Fibroblast of villous mesenchyme (primary cell): ENCODE measurements at regions not wholly inside any gene's neighbourhood (a gene's known extent, or its start where the extent isn't known, plus 50 kb on each side); places are given as distances from the start of the nearest gene placed in this dataset.

Source experiments
- DNase-seq: peaks from one replicate; pipeline ENCODE4 v3.0.0-alpha.2; 2010; ENCODE audit warnings: low read depth
- H3K4me3 ChIP-seq: 2 replicates; pipeline ENCODE4 v1.5.1; 2011; ENCODE audit warnings: low read depth, mild to moderate bottlenecking, low read length
- CTCF ChIP-seq: IDR thresholded peaks from 2 replicates; pipeline ENCODE4 v1.5.1; 2012; ENCODE audit warnings: low read depth, mild to moderate bottlenecking, low read length; ENCODE audit not compliant: insufficient read depth

- no peak for DNase-seq
- no peak for TF ChIP-seq CTCF
- no peak overlapping the region for H3K4me3 ChIP-seq
Observed at GRCh38 chr10:83921984-83922860, 217.1 kb upstream of the GHITM start.

GRCh38 chr10:83925133-83925532, 214.2 kb upstream of the GHITM start:
- no peak for TF ChIP-seq CTCF
- no peak for DNase-seq
- H3K4me3 ChIP-seq: no peak overlapping the region

- no peak overlapping the region for H3K4me3 ChIP-seq
- DNase-seq: no peak
- no peak for TF ChIP-seq CTCF
Observed at GRCh38 chr10:83926606-83927005, 212.7 kb upstream of the GHITM start.

GRCh38 chr10:83927166-83927565, 212.1 kb upstream of the GHITM start:
- H3K4me3 ChIP-seq: no peak overlapping the region
- TF ChIP-seq CTCF: no peak
- DNase-seq: no peak

GRCh38 chr10:83929399-83929798, 209.9 kb upstream of the GHITM start:
- no peak overlapping the region for H3K4me3 ChIP-seq
- TF ChIP-seq CTCF: no peak
- no peak for DNase-seq

GRCh38 chr10:83931669-83932068, 207.6 kb upstream of the GHITM start:
- TF ChIP-seq CTCF: no peak
- no peak for DNase-seq
- H3K4me3 ChIP-seq: no peak overlapping the region

GRCh38 chr10:83932245-83932644, 207.1 kb upstream of the GHITM start:
- H3K4me3 ChIP-seq: no peak overlapping the region
- no peak for DNase-seq
- no peak for TF ChIP-seq CTCF
